SK-N-SH (cell line): ENCODE measurements at regions not wholly inside any gene's neighbourhood (a gene's known extent, or its start where the extent isn't known, plus 50 kb on each side); places are given as distances from the start of the nearest gene placed in this dataset.

Experiments
- CTCF ChIA-PET: fragments of 300-600, 350-600 bp; formaldehyde crosslinking; extraction: SDS; loops from one replicate; lab custom pipeline; 2021; lab: Yijun Ruan, JAX
- POLR2A ChIA-PET: fragments of 350-600 bp; sonication (Branson Sonifier 250); formaldehyde crosslinking; extraction: SDS; loops from one replicate; lab custom pipeline; 2020; ENCODE audit warnings: antibody characterized with exemption, inconsistent platforms; lab: Yijun Ruan, JAX
- DNase-seq: peaks from one replicate; pipeline ENCODE4 v3.0.0; 2012
- H2AFZ ChIP-seq: fragments of 200-600 bp; sonication (generic); 2 replicates; pipeline ENCODE4 v1.8.1; 2016; ENCODE audit warnings: antibody characterized with exemption, mild to moderate bottlenecking, low read depth
- H3F3A ChIP-seq: fragments of 200-600 bp; sonication (generic); replicated peaks from 2 replicates; pipeline ENCODE3; 2016; ENCODE audit warnings: antibody characterized with exemption, mild to moderate bottlenecking; ENCODE audit not compliant: insufficient read depth
- H3K27ac ChIP-seq, 2 experiments: fragments of 200-500 bp in 1 of 2; fragments of 200-600 bp in 1 of 2; sonication (Bioruptor generic) in 1 of 2; sonication (generic), shearing (Covaris generic) in 1 of 2; 2 replicates each; pipeline versions ENCODE4 v1.5.1 to v1.6.1; 2014 to 2016; ENCODE audit warnings: low read depth in 2 of 2, inconsistent platforms in 1 of 2, low read length in 1 of 2, mild to moderate bottlenecking in 1 of 2, mixed read lengths in 1 of 2
- H3K27me3 ChIP-seq: fragments of 200-600 bp; sonication (generic), shearing (Covaris generic); 2 replicates; pipeline ENCODE4 v1.6.1; 2016; ENCODE audit warnings: mixed run types; ENCODE audit not compliant: insufficient read depth
- H3K36me3 ChIP-seq, 2 experiments: fragments of 200-500 bp in 1 of 2; fragments of 200-600 bp in 1 of 2; sonication (Bioruptor generic) in 1 of 2; sonication (generic) in 1 of 2; replicated peaks in 1 of 2; 2 replicates each; pipeline versions ENCODE3 to v1.5.1; 2014 to 2016; ENCODE audit warnings: low read length in 1 of 2, mild to moderate bottlenecking in 1 of 2; ENCODE audit not compliant: insufficient read depth in 2 of 2, control insufficient read depth in 1 of 2
- H3K4me1 ChIP-seq, 2 experiments: fragments of 200-500 bp in 1 of 2; fragments of 200-600 bp in 1 of 2; sonication (Bioruptor generic) in 1 of 2; sonication (generic), shearing (Covaris generic) in 1 of 2; 2 replicates each; pipeline versions ENCODE4 v1.5.1 to v1.6.1; 2014 to 2016; ENCODE audit warnings: low read depth in 1 of 2, low read length in 1 of 2, mixed run types in 1 of 2; ENCODE audit not compliant: insufficient read depth in 2 of 2, control insufficient read depth in 1 of 2
- H3K4me2 ChIP-seq: fragments of 200-600 bp; sonication (generic), shearing (Covaris generic); 2 replicates; pipeline ENCODE4 v1.6.1; 2017; ENCODE audit warnings: mixed run types
- H3K4me3 ChIP-seq, 2 experiments: fragments of 200-500 bp in 1 of 2; fragments of 200-600 bp in 1 of 2; sonication (Bioruptor generic) in 1 of 2; sonication (generic), shearing (Covaris generic) in 1 of 2; 2 replicates each; pipeline versions ENCODE4 v1.5.1 to v1.8.1; 2014 to 2016; ENCODE audit warnings: low read depth in 2 of 2, inconsistent platforms in 1 of 2, low read length in 1 of 2, mild to moderate bottlenecking in 1 of 2, mixed read lengths in 1 of 2, moderate library complexity in 1 of 2
- H3K79me2 ChIP-seq: fragments of 200-600 bp; sonication (generic); 2 replicates; pipeline ENCODE4 v1.8.1; 2017; ENCODE audit warnings: mild to moderate bottlenecking; ENCODE audit not compliant: insufficient read depth
- H3K9ac ChIP-seq: fragments of 200-600 bp; sonication (generic); 2 replicates; pipeline ENCODE4 v1.6.1; 2017; ENCODE audit warnings: mixed run types
- H3K9me2 ChIP-seq: fragments of 200-600 bp; sonication (generic); 2 replicates; pipeline ENCODE4 v1.6.1; 2017; ENCODE audit warnings: mixed run types
- H3K9me3 ChIP-seq: fragments of 200-600 bp; sonication (generic); 2 replicates; pipeline ENCODE4 v1.6.1; 2017; ENCODE audit warnings: mixed run types, mild to moderate bottlenecking, moderate library complexity
- H4K20me1 ChIP-seq: fragments of 200-600 bp; sonication (generic); 2 replicates; pipeline ENCODE4 v1.6.1; 2017; ENCODE audit warnings: mild to moderate bottlenecking, mixed run types; ENCODE audit not compliant: insufficient read depth
- ELF1 ChIP-seq: IDR thresholded peaks from 2 replicates; pipeline ENCODE4 v1.4.0; 2012
- EP300 ChIP-seq, 2 experiments: IDR thresholded peaks; 2 replicates each; pipeline versions ENCODE4 v1.4.0 to v1.6.1; 2012; ENCODE audit warnings: borderline replicate concordance in 1 of 2, low read depth in 1 of 2, low read length in 1 of 2
- FOSL2 ChIP-seq: IDR thresholded peaks from 2 replicates; pipeline ENCODE4 v1.4.0; 2012; ENCODE audit warnings: low read depth, mild to moderate bottlenecking, moderate library complexity, borderline replicate concordance
- GABPA ChIP-seq: IDR thresholded peaks from 2 replicates; pipeline ENCODE4 v1.4.0; 2012; ENCODE audit warnings: low read depth, mild to moderate bottlenecking
- JUND ChIP-seq: IDR thresholded peaks from 2 replicates; pipeline ENCODE4 v1.4.0; 2012
- MAX ChIP-seq: IDR thresholded peaks from 2 replicates; pipeline ENCODE4 v1.4.0; 2012; ENCODE audit warnings: low read depth
- POLR2AphosphoS5 ChIP-seq: IDR thresholded peaks from 2 replicates; pipeline ENCODE4 v1.6.1; 2012; ENCODE audit warnings: low read depth, low read length
- RAD21 ChIP-seq: IDR thresholded peaks from 2 replicates; pipeline ENCODE4 v1.6.1; 2012; ENCODE audit warnings: mild to moderate bottlenecking, low read length
- TCF12 ChIP-seq: IDR thresholded peaks from 2 replicates; pipeline ENCODE4 v1.4.0; 2012
- USF1 ChIP-seq: IDR thresholded peaks from 2 replicates; pipeline ENCODE4 v1.4.0; 2012; ENCODE audit warnings: low read depth, borderline replicate concordance
- ZBTB33 ChIP-seq: IDR thresholded peaks from 2 replicates; pipeline ENCODE4 v1.4.0; 2012; ENCODE audit warnings: low read depth, borderline replicate concordance
- WGBS: methylation state at CpG from one replicate; pipeline ENCODE4 v1.1.6; 2017; ENCODE audit warnings: low lambda C conversion rate; 5-methylcytosine and 5-hydroxymethylcytosine counted together
- TF ChIP-seq, protein P1 (sequence below): IDR thresholded peaks from 2 replicates; pipeline ENCODE4 v1.6.1; 2012; ENCODE audit warnings: mild to moderate bottlenecking, low read depth, low read length, moderate library complexity
- TF ChIP-seq, protein P2 (sequence below): fragments of 200-600 bp; sonication (generic); IDR thresholded peaks from 2 replicates; pipeline ENCODE4 v1.6.1; 2017; ENCODE audit warnings: antibody characterized with exemption, mild to moderate bottlenecking, moderate library complexity

GRCh38 chr2:116810645-116811044 is 1003.8 kb upstream of the DDX18 start (continued):
- TF ChIP-seq USF1: no peak
- TF ChIP-seq TCF12: no peak

DNA sequence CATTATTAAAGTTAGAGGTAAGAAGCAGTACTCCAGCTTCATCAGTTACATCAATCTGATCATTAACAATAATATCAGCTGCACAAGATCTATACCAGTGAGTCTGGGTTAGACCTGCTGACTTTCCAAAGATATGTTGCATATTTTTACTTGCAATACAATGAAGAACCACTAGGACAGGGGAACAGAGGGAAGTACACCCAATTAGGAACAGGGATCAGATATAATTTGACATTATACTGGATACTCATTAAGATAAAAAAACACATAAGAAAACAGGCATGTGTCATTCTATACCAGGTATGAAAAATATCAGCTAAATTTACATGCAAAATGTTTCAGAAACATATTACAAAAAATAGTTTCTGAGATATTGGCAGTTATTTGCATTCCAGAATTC is 995.1 kb upstream of the DDX18 start:
- Histone ChIP-seq H3K4me3 (peak overlapping the region in 1 of 2 experiments; percentile 23; a peak in 1 of 4 replicates), H3F3A (no peaks in the 10 kb centered on the region), H3K4me2 (no peak overlapping the region), H3K36me3 (no peaks in the 10 kb centered on the region), H3K9me3 (no peaks in the 10 kb centered on the region; the same call in 1 of the 2 replicates), H3K9ac (no peak overlapping the region), H3K27me3 (no peaks in the 10 kb centered on the region), H3K79me2 (no peaks in the 10 kb centered on the region), H2AFZ (no peak overlapping the region), H4K20me1 (no peaks in the 10 kb centered on the region), H3K27ac (no peak overlapping the region), H3K9me2 (no peaks in the 10 kb centered on the region), H3K4me1 (no peaks in the 10 kb centered on the region)
- DNase-seq: no peak
- ChIA-PET POLR2A (no interaction called here), CTCF (interaction anchor here (0.7 to 1.6 kb wide), 4 partner anchors 8 to 96 kb away, joined by 3 read pairs; no protein-coding TSS in a partner anchor)
- TF ChIP-seq TCF12: no peak

DNA sequence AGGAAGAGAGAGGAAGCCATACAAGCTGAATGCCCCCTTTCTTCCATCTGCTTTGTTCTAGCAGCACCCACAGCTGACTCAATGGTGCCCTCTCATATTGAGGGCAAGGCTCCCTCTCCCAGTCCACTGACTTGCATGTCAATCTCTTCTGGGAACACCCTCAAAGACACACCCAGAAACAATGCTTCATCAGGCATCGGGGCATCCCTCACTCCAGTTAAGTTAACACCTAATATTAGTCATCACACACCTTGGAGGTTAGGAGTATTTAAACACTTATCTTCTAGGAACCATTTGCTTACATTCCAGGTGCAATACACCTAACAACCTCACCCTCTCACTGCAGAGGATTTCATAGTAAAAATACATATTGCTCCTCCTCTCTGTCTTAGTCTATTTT is 993.5 kb upstream of the DDX18 start:
- Histone ChIP-seq H3K9me2 (no peaks in the 10 kb centered on the region), H3K9me3 (no peaks in the 10 kb centered on the region; the same call in 1 of the 2 replicates), H3K27me3 (no peaks in the 10 kb centered on the region), H4K20me1 (no peaks in the 10 kb centered on the region), H3K9ac (no peak overlapping the region), H3K4me1 (no peaks in the 10 kb centered on the region), H2AFZ (no peak overlapping the region), H3K36me3 (no peaks in the 10 kb centered on the region), H3K4me3 (no peak overlapping the region), H3K79me2 (no peaks in the 10 kb centered on the region), H3K27ac (no peak overlapping the region), H3K4me2 (no peak overlapping the region), H3F3A (no peaks in the 10 kb centered on the region)
- ChIA-PET CTCF (interaction anchor here (0.9 kb wide), 1 partner anchor 12 kb away, joined by 3 read pairs; no protein-coding TSS in a partner anchor), POLR2A (no interaction called here)
- 23% methylated on average over 1 of the region's 1 CpG for WGBS
- no peak for TF ChIP-seq ELF1
- TF ChIP-seq ZBTB33: no peak
- TF ChIP-seq FOSL2: no peak
- TF ChIP-seq, protein P1, sequence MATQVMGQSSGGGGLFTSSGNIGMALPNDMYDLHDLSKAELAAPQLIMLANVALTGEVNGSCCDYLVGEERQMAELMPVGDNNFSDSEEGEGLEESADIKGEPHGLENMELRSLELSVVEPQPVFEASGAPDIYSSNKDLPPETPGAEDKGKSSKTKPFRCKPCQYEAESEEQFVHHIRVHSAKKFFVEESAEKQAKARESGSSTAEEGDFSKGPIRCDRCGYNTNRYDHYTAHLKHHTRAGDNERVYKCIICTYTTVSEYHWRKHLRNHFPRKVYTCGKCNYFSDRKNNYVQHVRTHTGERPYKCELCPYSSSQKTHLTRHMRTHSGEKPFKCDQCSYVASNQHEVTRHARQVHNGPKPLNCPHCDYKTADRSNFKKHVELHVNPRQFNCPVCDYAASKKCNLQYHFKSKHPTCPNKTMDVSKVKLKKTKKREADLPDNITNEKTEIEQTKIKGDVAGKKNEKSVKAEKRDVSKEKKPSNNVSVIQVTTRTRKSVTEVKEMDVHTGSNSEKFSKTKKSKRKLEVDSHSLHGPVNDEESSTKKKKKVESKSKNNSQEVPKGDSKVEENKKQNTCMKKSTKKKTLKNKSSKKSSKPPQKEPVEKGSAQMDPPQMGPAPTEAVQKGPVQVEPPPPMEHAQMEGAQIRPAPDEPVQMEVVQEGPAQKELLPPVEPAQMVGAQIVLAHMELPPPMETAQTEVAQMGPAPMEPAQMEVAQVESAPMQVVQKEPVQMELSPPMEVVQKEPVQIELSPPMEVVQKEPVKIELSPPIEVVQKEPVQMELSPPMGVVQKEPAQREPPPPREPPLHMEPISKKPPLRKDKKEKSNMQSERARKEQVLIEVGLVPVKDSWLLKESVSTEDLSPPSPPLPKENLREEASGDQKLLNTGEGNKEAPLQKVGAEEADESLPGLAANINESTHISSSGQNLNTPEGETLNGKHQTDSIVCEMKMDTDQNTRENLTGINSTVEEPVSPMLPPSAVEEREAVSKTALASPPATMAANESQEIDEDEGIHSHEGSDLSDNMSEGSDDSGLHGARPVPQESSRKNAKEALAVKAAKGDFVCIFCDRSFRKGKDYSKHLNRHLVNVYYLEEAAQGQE: no peak
- TF ChIP-seq EP300 (IDR thresholded peaks at IDR 0.05; ENCODE audit: borderline replicate concordance in 1 of 2, low read depth in 1 of 2, low read length in 1 of 2): no peak
- TF ChIP-seq GABPA: no peak
- no peak for TF ChIP-seq MAX
- TF ChIP-seq JUND: no peak
- no peak for TF ChIP-seq RAD21
- TF ChIP-seq, protein P2, sequence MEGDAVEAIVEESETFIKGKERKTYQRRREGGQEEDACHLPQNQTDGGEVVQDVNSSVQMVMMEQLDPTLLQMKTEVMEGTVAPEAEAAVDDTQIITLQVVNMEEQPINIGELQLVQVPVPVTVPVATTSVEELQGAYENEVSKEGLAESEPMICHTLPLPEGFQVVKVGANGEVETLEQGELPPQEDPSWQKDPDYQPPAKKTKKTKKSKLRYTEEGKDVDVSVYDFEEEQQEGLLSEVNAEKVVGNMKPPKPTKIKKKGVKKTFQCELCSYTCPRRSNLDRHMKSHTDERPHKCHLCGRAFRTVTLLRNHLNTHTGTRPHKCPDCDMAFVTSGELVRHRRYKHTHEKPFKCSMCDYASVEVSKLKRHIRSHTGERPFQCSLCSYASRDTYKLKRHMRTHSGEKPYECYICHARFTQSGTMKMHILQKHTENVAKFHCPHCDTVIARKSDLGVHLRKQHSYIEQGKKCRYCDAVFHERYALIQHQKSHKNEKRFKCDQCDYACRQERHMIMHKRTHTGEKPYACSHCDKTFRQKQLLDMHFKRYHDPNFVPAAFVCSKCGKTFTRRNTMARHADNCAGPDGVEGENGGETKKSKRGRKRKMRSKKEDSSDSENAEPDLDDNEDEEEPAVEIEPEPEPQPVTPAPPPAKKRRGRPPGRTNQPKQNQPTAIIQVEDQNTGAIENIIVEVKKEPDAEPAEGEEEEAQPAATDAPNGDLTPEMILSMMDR: no peak
- TF ChIP-seq USF1: no peak
- no peak for TF ChIP-seq POLR2AphosphoS5
- DNase-seq: no peak
